ENCODE measurements at regions not wholly inside any gene's neighbourhood (a gene's known extent, or its start where the extent isn't known, plus 50 kb on each side); places are given as distances from the start of the nearest gene placed in this dataset.
"Not testable (repeated sequence)": the region's sequence is repeated elsewhere in the genome, so short reads cannot be mapped to it uniquely, and the experiment has no call there.

DNA sequence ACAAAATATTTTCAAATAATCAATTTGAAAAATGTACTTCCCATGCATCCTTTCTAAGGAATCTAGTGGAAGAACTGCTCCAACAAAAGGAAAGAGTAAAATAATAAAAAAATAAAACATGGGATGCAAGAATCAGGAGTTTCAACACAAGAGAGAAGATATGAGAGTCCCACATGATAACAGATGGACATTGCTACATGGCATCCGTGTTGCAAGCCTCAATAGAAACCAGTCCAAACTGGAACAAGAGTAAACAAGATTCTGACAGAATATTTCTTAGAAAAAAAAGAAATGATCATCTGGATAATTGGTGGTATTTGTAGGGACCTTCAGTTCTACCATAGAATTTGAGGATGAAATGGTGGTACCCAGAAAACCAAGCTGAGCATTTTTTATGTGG is 186.8 kb downstream of the FRK start:
- in situ Hi-C loops (cut with HindIII; ENCODE audit: low sequenced_read_pairs): no loop called here

DNA sequence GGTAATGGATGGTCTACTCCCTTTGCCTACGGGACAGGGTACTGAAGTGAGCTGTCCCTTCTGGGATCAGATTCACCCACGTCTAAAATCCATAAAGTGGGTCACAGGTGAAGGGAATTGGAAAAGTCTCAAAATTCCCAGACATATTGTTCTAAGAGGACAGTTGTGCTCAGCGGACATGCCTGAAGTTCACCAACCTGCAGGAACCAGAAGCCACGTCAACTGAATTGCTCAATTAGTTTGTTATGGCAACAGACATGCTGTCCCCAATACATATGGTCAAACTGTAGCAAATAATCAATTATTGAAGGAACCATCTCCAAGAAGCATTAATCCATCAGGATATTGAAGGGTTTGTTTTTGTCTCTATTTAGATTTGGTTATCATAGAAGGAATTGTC is 190.2 kb downstream of the FRK start:
- in situ Hi-C loops (cut with HindIII; ENCODE audit: low sequenced_read_pairs): no loop called here

DNA sequence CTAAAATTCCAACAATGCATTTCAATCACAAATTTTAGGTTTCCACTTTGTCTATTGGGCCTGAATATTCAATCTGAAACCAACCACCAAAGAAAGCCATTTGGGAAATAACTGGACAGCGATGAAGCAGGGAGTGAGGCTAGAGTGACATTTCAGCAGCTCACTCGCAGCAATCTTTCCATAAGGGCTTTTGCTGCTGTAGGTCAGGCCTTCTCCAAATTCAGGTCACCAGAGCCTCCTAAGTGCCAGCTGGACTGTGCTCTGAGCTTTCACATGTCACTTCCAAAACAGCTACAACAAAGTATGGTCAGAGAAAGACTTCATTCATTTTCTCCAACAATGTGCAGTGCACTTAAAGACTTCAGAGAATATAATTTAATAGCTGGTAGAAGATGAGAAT is 194.8 kb downstream of the FRK start:
- in situ Hi-C loops (cut with HindIII; ENCODE audit: low sequenced_read_pairs): no loop called here

DNA sequence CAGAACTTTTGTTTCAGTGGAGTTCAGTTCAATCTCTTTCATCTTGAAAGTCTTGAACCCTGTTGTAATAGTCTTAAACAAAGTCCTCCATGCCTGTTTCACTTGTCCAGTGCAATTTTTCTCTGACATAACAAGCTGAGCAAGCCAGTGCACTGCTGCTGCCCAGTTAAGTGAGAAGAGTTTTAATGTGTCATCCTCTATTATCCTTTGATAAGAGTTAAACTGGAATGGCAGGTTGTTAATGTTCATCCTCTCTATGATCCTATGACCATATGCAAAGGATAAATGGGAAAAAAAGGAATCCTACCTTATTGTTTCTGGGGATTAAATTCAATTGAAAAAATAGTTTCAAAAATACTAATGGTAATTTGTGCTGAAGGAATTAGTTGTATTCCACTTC is 197.5 kb downstream of the FRK start:
- in situ Hi-C loops (cut with HindIII; ENCODE audit: low sequenced_read_pairs): no loop called here

DNA sequence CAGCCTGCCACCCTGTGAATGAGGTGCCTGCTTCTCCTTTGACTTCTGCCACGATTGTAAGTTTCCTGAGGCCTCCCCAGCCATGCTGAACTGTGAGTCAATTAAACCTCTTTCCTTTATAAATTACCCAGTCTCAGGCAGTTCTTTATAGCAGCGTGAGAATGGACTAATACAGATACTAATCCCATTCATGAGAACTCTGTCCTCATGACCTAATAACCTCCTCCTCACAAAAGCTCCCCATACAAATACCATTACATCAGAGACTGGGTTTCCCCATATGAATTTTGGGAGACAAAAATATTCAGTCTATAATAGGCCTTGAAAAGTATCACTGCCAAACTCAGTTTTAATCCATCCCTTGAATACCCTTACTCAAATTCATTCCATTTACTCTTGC is 199.0 kb downstream of the FRK start:
- in situ Hi-C loops (cut with HindIII; ENCODE audit: low sequenced_read_pairs): not testable (repeated sequence)

DNA sequence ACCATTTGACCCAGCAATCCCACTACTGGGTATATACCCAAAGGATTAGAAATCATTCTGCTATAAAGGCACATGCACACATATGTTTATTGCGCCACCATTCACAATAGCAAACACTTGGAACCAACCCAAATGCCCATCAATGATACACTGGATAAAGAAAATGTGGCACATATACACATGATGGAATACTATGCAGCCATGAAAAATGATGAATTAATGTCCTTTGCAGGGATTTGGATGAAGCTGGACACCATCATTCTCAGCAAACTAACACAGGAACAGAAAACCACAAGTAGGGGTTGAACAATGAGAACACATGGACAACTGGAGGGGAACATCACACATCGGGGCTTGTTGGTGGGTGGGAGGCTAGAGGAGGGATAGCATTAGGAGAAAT is 201.1 kb downstream of the FRK start:
- in situ Hi-C loops (cut with HindIII; ENCODE audit: low sequenced_read_pairs): not testable (repeated sequence)

DNA sequence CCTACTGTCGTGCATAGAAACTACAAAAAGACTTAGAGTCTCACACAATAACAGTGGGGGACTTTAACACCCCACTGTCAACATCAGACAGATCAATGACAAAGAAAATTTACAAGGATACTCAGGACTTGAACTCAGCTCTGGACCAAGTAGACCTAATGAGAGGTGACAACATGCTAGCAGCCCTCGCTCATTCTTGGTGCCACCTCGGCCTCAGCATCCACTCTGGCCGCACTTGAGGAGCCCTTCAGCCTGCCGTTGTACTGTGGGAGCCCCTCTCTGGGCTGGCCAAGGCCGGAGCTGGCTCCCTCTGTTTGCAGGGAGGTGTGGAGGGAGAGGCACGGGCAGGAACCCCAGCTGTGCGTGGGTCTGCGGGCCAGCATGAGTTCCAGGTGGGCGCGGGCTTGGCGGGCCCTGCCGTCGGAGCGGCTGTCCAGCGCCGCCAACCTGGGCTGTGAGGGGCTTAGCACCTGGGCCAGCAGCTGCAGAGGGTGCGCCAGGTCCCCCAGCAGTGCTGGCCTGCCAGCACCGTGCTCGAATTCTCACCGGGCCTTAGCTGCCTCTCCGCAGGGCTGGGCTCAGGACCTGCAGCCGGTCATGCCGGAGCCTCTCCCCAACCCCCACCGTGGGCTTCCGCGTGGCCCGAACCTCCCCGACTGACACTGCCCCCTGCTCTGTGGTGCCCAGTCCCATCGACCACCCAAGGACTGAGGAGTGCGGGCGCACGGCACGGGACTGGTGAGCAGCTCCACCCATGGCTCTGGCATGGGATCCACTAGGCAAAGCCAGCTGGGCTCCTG is 205.6 kb downstream of the FRK start:
- in situ Hi-C loops (cut with HindIII; ENCODE audit: low sequenced_read_pairs): no loop called here

DNA sequence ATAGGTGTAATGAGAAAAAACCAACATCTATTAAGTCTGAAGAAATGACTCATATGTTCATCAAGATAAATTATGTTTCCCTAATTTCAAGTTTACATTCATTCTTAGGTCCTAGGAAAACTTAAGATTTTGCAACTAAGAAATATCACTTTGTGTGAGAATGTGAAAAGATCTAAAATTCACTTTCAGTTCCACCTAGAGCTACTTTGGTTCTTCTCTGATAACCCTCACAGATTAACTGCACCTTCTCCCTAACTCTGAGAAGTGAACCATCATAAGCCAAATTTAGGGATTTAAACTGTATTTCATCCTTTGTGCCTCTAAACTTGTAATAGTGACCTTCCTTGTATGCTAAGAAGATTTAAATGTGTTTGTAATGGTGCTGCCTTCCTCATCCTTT is 213.0 kb downstream of the FRK start:
- in situ Hi-C loops (cut with HindIII; ENCODE audit: low sequenced_read_pairs): no loop called here

DNA sequence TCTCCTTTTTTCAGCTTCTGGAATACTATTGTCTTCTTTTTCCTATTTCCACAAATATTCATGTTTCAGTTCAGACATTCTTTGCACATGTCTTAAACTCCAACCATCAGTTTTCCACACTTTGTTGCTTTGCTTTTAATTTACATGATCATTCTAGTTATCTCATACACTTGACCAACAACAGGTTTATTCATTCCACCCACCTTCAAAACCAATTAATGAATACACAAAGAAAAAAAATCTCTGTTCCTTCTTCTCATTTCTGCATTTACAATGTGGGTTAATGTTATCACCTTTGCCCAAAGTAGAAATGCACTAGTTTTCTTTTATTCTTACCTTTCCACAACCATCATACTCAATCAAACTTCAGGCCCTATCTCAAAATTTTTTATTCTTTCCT is 216.7 kb downstream of the FRK start:
- in situ Hi-C loops (cut with HindIII; ENCODE audit: low sequenced_read_pairs): no loop called here

DNA sequence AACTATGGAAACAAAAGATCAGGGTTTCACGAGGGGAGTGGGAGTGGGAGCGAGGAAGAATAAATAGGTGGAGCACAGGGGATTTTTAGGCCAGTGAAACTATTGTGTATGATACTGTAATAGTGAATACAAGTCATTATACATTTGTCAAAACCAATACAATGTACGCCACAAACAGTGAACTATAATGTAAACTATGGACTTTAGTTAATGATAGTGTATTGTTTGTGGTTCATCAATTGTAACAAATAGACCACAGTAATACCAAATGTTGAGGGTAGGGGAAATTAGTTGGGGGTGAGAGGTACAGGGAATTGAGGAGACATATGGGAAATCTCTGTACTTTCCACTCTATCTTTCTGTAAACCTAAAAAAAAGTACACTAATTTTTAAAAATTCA is 218.4 kb downstream of the FRK start:
- in situ Hi-C loops (cut with HindIII; ENCODE audit: low sequenced_read_pairs): no loop called here

DNA sequence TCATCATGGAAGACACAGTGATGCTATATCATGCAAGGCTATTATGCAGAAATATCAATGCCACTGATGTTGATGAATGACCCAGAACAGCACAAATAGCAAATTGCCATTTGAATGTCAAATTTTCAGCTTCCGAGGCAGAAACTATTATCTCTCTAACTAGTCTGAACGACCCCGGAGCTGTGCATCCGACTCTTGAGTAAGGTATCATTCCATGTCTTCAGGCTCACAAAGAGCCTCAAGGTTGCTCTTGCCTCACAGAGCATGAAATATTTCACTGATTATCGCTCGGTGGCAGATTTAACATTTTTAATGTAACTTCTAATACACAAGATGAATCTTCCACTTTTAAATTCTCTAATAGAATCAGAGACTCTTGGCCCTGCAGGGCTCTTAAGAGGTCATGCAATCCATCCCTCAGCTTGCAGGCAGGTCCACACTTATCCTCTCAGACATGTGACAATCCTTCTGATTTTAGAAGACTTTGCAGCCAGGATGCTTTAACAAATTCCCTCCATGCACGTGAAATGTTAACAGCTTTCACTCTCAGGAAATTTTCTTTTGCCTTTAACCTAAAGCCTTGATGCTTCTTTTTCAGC is 221.0 kb downstream of the FRK start:
- in situ Hi-C loops (cut with HindIII; ENCODE audit: low sequenced_read_pairs): no loop called here

DNA sequence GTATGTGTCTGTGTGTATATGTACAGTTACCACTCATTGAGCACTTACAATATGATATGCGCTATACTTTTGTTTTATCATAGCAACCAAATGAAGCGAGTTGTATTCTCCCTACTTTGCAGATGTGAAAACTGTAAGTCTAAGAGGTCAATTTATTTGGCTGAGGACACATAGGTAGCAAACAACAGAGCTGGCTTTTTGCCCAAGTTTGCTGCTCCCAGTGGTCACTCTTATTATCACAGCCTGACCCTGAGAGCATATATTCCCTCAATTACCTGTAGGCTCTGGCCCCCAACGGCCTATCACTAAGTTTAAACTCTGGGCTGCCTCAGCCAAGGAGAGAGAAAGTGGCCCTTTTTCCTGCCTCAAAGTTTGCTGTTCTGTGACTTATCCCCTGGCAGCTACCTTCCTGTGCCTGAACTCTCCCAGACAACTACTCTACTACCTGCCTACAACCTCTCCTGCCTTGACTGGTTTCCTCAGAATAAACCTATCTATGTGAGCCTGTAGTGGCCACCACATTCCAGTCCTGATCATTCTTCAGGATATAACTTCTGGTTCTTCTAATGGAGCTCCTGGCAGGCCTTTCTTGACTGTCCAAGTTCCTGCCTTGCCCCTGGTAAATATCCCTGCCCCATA is 221.8 kb downstream of the FRK start:
- in situ Hi-C loops (cut with HindIII; ENCODE audit: low sequenced_read_pairs): no loop called here

DNA sequence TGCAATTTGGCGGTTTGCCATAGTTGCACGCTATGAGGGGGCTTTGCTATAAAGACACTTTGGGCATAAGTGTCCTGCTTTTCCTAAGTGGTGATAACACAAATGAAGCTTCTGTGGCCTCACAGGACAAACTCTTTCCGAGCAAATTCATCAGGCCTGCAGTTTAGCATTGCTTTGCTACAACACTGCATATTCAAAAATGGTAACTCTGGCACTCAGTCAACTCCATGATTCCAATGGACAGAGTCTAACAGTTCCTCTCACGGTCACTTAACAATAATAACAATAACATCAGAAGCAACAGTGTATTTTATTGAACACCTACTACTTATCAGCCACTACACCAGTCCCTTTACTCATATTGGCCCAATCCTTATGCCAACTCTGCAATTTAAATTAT is 222.5 kb downstream of the FRK start:
- in situ Hi-C loops (cut with HindIII; ENCODE audit: low sequenced_read_pairs): no loop called here

DNA sequence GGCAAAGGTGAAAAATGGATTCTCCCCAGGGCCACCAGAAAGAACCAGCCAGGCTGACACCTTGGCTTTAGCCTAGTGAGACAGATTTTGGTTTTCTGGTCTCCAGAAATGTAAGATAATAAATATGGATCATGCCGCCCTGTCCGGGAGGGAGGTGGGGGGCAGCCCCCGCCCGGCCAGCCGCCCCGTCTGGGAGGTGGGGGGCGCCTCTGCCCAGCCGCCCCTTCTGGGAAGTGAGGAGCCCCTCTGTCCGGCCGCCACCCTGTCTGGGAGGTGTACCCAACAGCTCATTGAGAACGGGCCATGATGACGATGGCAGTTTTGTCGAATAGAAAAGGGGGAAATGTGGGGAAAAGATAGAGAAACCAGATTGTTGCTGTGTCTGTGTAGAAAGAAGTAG is 224.3 kb downstream of the FRK start:
- in situ Hi-C loops (cut with HindIII; ENCODE audit: low sequenced_read_pairs): not testable (repeated sequence)

DNA sequence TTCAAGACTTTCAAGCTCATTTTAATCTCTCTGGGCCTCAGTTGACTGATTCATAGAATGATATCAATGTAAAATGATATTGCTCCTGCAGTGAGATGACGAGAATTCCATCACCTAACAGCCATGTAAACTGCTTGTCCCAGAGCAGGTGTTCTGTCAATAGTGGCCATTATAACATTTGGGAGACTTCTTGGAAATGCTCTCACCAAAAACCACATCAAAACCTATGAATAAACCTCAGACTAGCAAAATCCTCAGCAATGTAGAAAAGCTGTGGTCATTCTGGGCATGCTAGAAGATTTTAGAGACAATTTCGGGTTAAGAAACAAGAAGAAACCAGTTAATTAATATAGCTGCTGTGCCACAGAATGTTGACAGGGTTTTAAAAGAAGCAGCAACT is 225.4 kb downstream of the FRK start:
- in situ Hi-C loops (cut with HindIII; ENCODE audit: low sequenced_read_pairs): no loop called here

DNA sequence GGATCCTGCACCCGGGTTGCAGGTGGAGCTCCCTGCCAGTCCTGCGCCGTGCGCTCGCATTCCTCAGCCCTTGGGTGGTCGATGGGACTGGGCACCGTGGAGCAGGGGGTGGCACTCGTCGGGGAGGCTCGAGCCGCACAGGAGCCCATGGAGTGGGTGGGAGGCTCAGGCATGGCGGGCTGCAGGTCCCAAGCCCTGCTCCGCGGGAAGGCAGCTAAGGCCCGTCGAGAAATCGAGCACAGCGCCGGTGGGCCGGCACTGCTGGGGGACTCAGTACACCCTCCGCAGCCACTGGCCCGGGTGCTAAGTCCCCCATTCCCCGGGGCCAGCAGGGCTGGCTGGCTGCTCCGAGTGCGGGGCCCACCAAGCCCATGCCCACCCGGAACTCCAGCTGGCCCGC is 226.1 kb downstream of the FRK start:
- in situ Hi-C loops (cut with HindIII; ENCODE audit: low sequenced_read_pairs): not testable (repeated sequence)

DNA sequence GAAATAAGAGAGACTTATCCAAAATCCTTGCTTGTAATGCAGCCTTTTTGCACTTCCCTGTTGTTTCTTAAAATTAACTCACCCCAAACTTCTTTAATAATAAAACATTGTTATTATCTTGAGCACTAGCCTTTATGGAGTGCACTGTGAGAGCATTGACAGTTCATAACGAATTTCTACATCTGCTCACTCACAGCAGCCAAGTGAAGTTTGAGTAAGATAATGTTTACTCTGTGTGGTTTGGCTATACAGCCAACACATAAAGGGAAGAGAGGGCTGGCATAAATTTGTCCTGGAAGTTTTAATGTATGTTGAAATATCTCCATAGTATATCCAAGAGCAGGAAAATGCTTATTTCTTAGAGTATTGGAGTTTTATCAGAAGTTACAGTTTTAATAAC is 227.9 kb downstream of the FRK start:
- in situ Hi-C loops (cut with HindIII; ENCODE audit: low sequenced_read_pairs): no loop called here

DNA sequence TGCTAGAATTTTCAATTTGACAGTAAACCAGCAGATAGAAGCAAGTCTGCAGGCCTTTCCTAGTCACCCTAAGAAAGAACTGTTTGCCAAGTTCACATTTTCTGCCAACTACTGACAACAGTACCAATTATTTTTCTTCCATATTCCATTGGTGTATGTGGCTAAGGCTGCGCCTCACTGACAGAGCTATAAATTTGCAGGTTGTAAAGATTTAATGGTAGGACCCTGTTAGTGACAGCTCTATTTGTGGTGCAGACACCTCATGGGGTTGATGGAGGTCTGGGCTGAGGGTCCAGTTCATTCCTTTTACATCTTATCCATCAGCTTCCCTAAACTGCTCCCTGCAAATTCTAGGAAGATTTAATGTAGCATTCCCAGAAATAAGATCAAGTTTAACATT is 228.5 kb downstream of the FRK start:
- in situ Hi-C loops (cut with HindIII; ENCODE audit: low sequenced_read_pairs): no loop called here

DNA sequence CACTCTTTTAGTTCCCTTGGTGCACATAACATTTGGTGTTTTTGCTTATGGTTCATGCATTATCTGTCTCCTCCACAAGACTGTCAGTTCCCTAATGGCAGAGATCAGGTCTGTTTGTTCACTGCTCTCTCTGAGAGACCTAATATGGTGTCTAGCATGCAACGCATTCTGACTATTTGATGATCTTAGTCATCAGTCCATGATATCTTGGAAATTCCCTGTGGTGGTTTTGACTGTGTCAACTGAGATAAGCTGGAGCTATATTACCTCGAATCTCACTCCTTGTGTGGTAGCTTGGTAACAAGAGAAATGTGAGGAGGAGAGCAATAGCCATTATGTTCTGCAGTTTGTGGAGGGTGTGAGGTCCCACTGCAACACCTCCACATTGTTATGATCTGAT is 229.8 kb downstream of the FRK start:
- in situ Hi-C loops (cut with HindIII; ENCODE audit: low sequenced_read_pairs): no loop called here

DNA sequence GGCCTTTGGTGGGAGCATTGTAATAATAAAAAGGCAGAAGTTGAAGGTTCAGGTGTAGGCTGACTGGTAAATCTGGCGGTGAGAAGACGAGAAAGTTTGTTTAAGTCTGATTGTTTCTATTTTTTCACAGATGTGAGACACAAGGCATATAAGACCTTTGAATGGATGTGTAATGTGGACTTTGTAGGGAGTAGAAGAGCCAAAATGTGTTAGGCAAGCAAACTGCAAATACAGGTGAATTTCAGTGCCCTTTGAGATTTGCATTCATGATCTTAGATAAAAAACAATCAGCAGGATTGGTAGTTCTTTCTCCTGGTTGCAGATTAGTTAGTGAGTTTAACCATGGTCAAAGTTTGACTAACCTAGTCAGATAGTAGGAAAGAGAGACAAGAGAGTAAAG is 238.9 kb downstream of the FRK start:
- in situ Hi-C loops (cut with HindIII; ENCODE audit: low sequenced_read_pairs): no loop called here

DNA sequence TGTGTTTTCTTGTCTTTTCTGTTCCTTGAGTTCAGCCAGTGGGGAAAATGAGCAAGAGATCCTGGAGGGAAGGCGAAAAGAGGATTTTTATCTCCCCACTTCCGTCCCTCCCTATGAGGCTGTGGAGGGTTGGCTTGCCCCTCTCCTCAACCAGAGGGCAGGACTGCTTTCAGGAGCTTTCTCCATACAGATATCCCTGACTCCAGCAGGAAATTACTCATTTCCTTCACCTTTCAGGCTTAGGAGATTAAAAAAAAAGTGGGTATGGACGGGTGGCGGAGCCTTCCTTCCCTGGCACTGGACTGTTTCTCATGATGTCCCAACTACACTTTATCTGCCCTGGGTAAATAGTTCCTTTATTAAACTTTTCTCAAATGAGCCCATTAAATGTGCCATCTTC is 241.2 kb downstream of the FRK start:
- in situ Hi-C loops (cut with HindIII; ENCODE audit: low sequenced_read_pairs): no loop called here

DNA sequence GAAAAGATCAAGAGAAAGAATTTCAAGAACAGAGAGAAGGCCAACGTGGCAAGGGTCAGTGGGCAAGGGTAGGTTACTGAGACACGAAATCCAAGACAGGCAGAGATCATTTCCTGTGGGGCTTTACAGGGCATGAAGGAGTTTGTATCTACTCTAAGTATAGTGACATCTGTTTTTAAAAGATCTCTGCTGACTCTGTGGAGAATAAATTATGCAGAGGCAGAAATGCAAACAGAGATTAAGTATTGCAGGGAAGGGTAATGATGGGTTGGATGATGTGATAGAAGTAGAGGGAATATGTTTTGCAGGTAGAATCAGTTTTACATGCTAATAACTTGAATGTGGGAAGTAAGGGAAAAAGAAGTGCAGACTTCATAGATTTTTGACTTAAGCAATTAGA is 243.5 kb downstream of the FRK start:
- in situ Hi-C loops (cut with HindIII; ENCODE audit: low sequenced_read_pairs): no loop called here

Measured in DLD1 (cell line).